Islet of Langerhans (tissue), 1 donor: ENCODE measurements at regions not wholly inside any gene's neighbourhood (a gene's known extent, or its start where the extent isn't known, plus 50 kb on each side); places are given as distances from the start of the nearest gene placed in this dataset.

ENCODE experiments used
- FAIRE-seq: peaks from one replicate; lab custom pipeline; 2011; peaks lifted over from hg19 to GRCh38; lab: Jason Lieb, UNC

DNA sequence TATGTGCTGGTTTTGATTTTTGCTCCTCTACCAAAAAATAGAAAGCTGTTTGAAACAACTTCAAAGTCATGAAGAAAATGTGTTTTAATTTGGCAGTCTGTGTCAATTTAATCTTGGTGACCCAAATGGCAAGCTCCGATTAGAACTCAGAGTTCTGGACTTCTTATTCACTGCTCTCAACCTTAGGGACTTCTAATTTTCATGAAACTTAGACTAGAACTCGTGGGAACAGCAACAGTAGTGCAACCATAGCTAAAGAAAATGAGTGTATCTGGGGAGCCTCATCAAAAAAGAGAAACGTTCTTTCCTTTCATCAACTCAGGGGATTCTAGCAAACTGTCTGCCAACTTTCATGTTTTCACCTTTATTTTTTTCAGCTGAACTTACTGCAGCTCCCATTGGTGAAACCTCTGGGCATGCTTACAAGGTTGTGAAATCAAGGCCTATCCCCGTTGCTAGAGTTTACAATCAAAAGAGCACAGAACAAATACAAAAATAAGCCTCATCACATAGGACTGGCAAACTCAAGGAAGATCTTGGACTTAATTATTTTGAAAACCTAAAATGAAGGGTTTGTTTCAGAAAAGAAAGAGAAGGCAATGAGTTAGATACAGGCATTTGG lies 114.0 kb upstream of the HSF2 start:
- FAIRE-seq = no peak

GRCh38 chr6:122286512-122286911 lies 112.9 kb upstream of the HSF2 start:
- FAIRE-seq = no peak

DNA sequence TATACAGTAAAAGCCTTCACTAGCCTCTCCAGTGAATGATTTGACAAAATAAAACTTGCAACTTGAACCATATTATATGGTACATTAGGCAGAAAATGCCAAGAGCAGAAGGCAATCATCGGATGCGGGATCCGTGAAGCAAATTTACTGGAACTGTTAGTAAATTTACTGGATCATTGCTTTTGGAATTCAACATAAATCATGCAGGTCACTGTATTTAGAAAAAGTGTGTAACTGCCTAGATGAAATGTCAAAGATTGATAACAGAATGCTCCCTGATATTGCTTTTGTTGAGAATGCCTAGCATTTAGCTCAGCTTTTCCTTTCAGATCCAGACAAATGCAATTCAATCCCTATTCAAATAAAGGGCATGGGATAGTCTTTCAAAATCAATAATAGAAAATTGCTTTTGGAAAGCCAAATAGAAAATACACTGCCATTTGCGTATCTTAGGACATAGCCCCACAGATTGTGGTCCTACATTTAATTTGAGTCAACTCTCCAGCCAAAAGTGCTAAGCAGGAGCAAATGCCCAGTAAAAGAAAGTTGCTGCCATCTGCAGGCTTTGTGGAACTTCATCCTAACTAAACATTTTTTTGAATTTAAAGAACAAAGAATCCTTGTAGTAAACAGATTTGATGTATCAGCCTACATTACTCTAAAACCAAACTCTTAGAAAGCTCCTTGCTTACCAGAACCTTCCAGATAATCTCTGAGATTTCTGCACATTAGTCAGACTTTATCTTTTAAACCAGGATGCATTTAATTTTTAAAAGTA lies 109.5 kb upstream of the HSF2 start:
- no peak for FAIRE-seq

DNA sequence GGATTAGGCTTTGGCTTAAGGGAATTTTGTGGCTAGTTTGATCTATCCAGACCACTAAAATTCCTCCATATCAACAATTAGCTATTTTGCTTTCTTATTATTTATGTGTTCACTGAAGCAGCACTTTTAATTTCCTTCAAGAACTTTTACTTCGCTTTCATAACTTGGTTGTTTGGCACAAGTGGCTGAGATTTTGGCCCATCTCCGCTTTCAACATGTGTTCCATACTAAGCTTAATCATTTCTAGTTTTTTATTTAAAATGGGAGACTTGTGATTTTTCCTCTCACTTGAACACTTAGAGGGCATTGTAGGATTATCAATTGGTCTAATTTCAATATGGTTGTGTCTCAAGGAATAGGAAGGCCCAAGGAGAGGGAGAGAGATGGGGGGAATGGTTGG lies 102.4 kb upstream of the HSF2 start:
- FAIRE-seq = no peak

- FAIRE-seq = no peak
These were observed 97.4 kb upstream of the HSF2 start for GRCh38 chr6:122302067-122302466.

DNA sequence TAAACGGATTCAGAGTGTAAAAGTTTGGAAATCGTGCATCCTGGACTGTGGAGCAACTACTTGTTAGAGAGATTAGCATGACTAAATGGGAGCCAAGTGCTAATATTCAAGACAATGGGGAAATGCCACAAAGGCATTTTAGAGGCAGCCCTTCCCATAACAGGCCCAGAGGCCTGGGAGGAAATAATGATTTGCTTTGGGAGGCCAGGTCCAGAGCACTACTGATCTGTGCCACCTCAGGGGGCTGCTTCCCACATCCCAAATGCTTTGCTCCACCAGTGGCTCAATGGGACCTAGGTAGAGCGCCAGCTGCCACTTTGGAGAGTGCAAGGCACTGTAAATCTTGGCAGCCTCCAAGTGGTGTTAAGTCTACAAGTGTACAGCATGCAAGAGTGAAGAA lies 91.9 kb upstream of the HSF2 start:
- no peak for FAIRE-seq

- FAIRE-seq = no peak
These were observed 91.4 kb upstream of the HSF2 start for GRCh38 chr6:122308074-122308473.

DNA sequence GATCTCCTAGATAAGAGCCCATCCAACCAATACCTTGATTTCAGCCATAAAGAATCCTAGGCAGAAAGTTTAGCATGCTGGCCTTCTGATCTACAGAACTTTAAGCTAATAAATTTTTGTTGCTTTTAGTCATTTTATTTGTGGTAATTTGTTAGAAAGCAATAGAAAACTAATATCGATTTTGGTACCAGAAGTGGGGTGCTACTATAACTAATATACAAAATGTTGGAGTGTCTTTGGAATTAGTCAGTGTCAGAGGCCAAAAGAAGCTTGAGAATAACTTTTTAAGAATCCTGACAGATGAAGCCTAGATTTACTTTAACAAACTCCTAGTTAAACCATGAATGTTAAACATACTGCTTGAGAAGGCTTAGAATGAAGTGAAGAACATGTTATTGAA lies 83.6 kb upstream of the HSF2 start:
- FAIRE-seq = no peak

GRCh38 chr6:122322824-122323223 lies 76.6 kb upstream of the HSF2 start:
- FAIRE-seq = peak; percentile 64

- no peak for FAIRE-seq
These were observed 76.1 kb upstream of the HSF2 start for GRCh38 chr6:122323361-122323760.

GRCh38 chr6:122330315-122330714 lies 69.1 kb upstream of the HSF2 start:
- no peak for FAIRE-seq

- no peak for FAIRE-seq
These were observed 61.8 kb upstream of the HSF2 start for GRCh38 chr6:122337645-122338044.

DNA sequence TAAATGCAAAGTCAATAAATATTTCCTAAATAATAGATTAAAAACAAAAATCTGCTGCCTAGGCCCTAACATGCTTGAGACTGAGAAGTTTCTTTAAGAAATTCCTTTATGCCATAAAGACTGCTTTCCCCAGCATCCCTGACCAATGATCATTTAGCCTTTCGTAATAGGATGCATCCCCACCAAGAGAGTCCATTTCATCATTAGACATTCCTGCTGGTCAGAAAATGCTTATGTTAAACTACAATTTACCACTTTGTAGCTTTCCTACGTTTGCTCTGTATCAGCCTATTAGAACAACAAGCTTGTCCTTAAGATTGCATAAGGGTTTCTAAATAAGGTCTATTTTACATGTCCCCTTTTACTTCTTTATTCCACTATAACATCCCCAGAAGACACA lies 59.8 kb upstream of the HSF2 start:
- FAIRE-seq = no peak

DNA sequence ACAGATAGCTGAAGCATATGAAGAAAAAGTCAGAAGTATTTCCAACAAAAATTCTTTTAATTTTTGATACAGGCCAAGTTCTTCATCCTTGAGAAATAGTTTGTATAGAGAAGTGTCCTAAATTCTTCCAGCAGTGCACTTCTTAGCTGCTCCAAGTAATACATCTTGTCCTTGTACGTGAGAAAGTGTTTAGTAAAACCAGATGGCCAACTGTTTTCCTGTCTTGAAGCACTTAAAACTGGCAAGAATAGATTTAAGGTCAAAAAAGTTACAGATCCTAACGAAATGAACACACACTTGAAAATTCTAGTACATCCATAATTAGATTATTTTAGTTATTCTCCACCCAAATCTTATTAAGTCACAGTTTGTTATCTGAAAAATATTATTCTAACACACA lies 52.2 kb upstream of the HSF2 start:
- FAIRE-seq = no peak

- no peak for FAIRE-seq
These were observed 51.7 kb upstream of the HSF2 start for GRCh38 chr6:122347751-122348150.
